Prostate gland (tissue), 2 donors: ENCODE measurements at regions not wholly inside any gene's neighbourhood (a gene's known extent, or its start where the extent isn't known, plus 50 kb on each side); places are given as distances from the start of the nearest gene placed in this dataset.

ENCODE experiments used
- DNase-seq: peaks from one replicate; pipeline ENCODE4 v3.0.0-alpha.2; 2019; ENCODE audit warnings: low spot score
- H3K27ac ChIP-seq, 2 donors: fragments of 200-600 bp; sonication (generic); 2 replicates each; pipeline ENCODE4 v1.5.1; 2017 to 2019
- H3K27me3 ChIP-seq: fragments of 200-600 bp; sonication (generic); replicated peaks from 2 replicates; pipeline ENCODE4 v1.5.1; 2019; ENCODE audit not compliant: insufficient read depth
- H3K36me3 ChIP-seq, 2 donors: fragments of 200-600 bp; sonication (generic); 1 replicate in 1 of 2; 2 replicates in 1 of 2; pipeline versions ENCODE4 v1.5.1 to v1.8.1; 2017 to 2019
- H3K4me1 ChIP-seq: fragments of 200-600 bp; sonication (generic); replicated peaks from 2 replicates; pipeline ENCODE4 v1.5.1; 2019
- H3K4me3 ChIP-seq, 2 donors: fragments of 200-600 bp; sonication (generic); 2 replicates each; pipeline ENCODE4 v1.5.1; 2017 to 2019
- H3K9me3 ChIP-seq: fragments of 200-600 bp; sonication (generic); 2 replicates; pipeline ENCODE4 v1.5.1; 2017
- CTCF ChIP-seq, 4 experiments: fragments of 200-600 bp in 2 of 4; fragments of 450-650 bp in 2 of 4; sonication (generic) in 2 of 4; IDR thresholded peaks; 1 replicate in 3 of 4; 2 replicates in 1 of 4; pipeline ENCODE4 v1.5.1; 2016 to 2019; ENCODE audit warnings: antibody characterized with exemption in 4 of 4, mild to moderate bottlenecking in 2 of 4, moderate library complexity in 2 of 4
- POLR2A ChIP-seq: fragments of 450-650 bp; IDR thresholded peaks from one replicate; pipeline ENCODE4 v1.6.1; 2016; ENCODE audit warnings: antibody characterized with exemption, mild to moderate bottlenecking
- POLR2AphosphoS5 ChIP-seq: sonication (generic); formaldehyde crosslinking; IDR thresholded peaks from one replicate; pipeline ENCODE4 v1.6.1; 2017; ENCODE audit warnings: antibody characterized with exemption
- WGBS: methylation state at CpG from one replicate; pipeline ENCODE4 v1.1.5; 2018; 5-methylcytosine and 5-hydroxymethylcytosine counted together
- intact Hi-C: fragments of 100-400 bp; cut with DNase I; formaldehyde crosslinking; loops from one replicate; pipeline ENCODE4 v1.14.2; 2022

- no peak overlapping the region for H3K27ac ChIP-seq
- WGBS: 66% methylated on average over 7 of the region's 7 CpGs
- intact Hi-C loops: no loop called here
- no peaks in the 10 kb centered on the region for H3K4me1 ChIP-seq
- no peak overlapping the region for H3K4me3 ChIP-seq
- no peaks in the 10 kb centered on the region for H3K27me3 ChIP-seq
- no peaks in the 10 kb centered on the region for H3K36me3 ChIP-seq
- no peak for TF ChIP-seq POLR2AphosphoS5
- DNase-seq: no peak
- H3K9me3 ChIP-seq: no peaks in the 10 kb centered on the region
Observed at GRCh38 chr13:29911781-29912418, 61.5 kb upstream of the UBL3 start.

- Histone ChIP-seq H3K27ac (no peak overlapping the region), H3K4me1 (no peaks in the 10 kb centered on the region), H3K27me3 (no peaks in the 10 kb centered on the region), H3K4me3 (no peak overlapping the region), H3K36me3 (no peaks in the 10 kb centered on the region), H3K9me3 (no peaks in the 10 kb centered on the region)
- no peak for TF ChIP-seq CTCF (IDR thresholded peaks at IDR 0.05)
- intact Hi-C loops: no loop called here
- DNase-seq: no peak
- WGBS: 83% methylated on average over 3 of the region's 3 CpGs
Observed at GRCh38 chr13:29909975-29910674, 59.7 kb upstream of the UBL3 start.

GRCh38 chr13:29909081-29909730 lies 58.8 kb upstream of the UBL3 start:
- H3K27ac ChIP-seq: no peak overlapping the region
- no peak for DNase-seq
- WGBS: 76% methylated on average over 11 of the region's 11 CpGs

GRCh38 chr13:29908416-29909080 lies 58.1 kb upstream of the UBL3 start:
- H3K27me3 ChIP-seq: no peaks in the 10 kb centered on the region
- intact Hi-C loops: no loop called here
- TF ChIP-seq POLR2AphosphoS5: no peak
- TF ChIP-seq POLR2A: no peak
- no peak for TF ChIP-seq CTCF (IDR thresholded peaks at IDR 0.05)
- no peaks in the 10 kb centered on the region for H3K9me3 ChIP-seq
- H3K36me3 ChIP-seq: no peaks in the 10 kb centered on the region
- no peak overlapping the region for H3K4me3 ChIP-seq
- 65% methylated on average over 8 of the region's 8 CpGs for WGBS
- no peak for DNase-seq
- no peak overlapping the region for H3K27ac ChIP-seq
- no peaks in the 10 kb centered on the region for H3K4me1 ChIP-seq

More at GRCh38 chr13:29909081-29909730, 58.8 kb upstream of the UBL3 start:
- no peak overlapping the region for H3K4me3 ChIP-seq
- H3K36me3 ChIP-seq: no peaks in the 10 kb centered on the region
- intact Hi-C loops: no loop called here
- no peaks in the 10 kb centered on the region for H3K4me1 ChIP-seq
- no peaks in the 10 kb centered on the region for H3K27me3 ChIP-seq
- no peak for TF ChIP-seq POLR2A
- TF ChIP-seq CTCF (IDR thresholded peaks at IDR 0.05): no peak
- TF ChIP-seq POLR2AphosphoS5: no peak
- no peaks in the 10 kb centered on the region for H3K9me3 ChIP-seq

- Histone ChIP-seq H3K9me3 (no peaks in the 10 kb centered on the region), H3K27me3 (no peaks in the 10 kb centered on the region), H3K27ac (no peak overlapping the region), H3K4me1 (no peaks in the 10 kb centered on the region), H3K4me3 (no peak overlapping the region), H3K36me3 (no peaks in the 10 kb centered on the region)
- DNase-seq: no peak
- intact Hi-C loops: no loop called here
- WGBS: 96% methylated on average over 8 of the region's 8 CpGs
- TF ChIP-seq POLR2A: no peak
- no peak for TF ChIP-seq POLR2AphosphoS5
- no peak for TF ChIP-seq CTCF (IDR thresholded peaks at IDR 0.05)
Observed at GRCh38 chr13:29907670-29908069, 57.3 kb upstream of the UBL3 start.
